ENCODE measurements at regions not wholly inside any gene's neighbourhood (a gene's known extent, or its start where the extent isn't known, plus 50 kb on each side); places are given as distances from the start of the nearest gene placed in this dataset.
"Not testable (repeated sequence)": the region's sequence is repeated elsewhere in the genome, so short reads cannot be mapped to it uniquely, and the experiment has no call there.

DNA sequence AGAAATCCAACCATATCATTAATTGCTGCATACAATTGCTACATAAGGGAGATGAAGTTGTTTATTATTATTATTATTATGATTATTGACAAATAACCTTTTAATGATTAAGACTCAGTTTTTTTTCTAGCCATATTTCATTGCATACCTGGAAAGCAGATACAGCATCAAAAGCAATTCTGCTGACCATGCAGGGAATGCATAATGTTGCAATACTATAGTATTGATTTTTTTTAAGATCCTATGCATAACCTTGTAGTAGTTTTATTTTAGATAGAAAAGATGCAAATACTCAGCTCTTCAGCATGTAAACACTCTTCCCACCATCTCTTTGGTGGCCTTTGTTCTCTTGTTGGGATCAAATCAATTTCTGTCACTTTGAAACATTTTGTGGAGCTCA lies 300.9 kb upstream of the MAP3K7 start:
- Histone ChIP-seq H3K27ac (ENCODE audit: low read depth in 1 of 2, low read length in 2 of 2) (no peak overlapping the region), H3K9me3 (ENCODE audit: control insufficient read depth in 4 of 4, low read length in 3 of 4) (peaks cover 0 to 4% (median 1%) of the 10 kb centered on the region in 4 donors), H3K27me3 (ENCODE audit: control insufficient read depth in 4 of 4, insufficient read depth in 4 of 4, low read length in 3 of 4) (no peaks in the 10 kb centered on the region), H3K4me1 (ENCODE audit: control insufficient read depth in 4 of 4, insufficient read depth in 4 of 4, low read length in 3 of 4) (no peaks in the 10 kb centered on the region), H3K4me3 (ENCODE audit: low read depth in 1 of 3, low read length in 3 of 3) (no peak overlapping the region), H3K9ac (ENCODE audit: low read depth in 1 of 2, low read length in 2 of 2) (no peak overlapping the region), H3K36me3 (ENCODE audit: control insufficient read depth in 4 of 4, insufficient read depth in 3 of 4, low read depth in 1 of 4, low read length in 3 of 4) (no peaks in the 10 kb centered on the region)
- no peak for TF ChIP-seq TAF1 (conservative IDR thresholded peaks at IDR 0.05)
- TF ChIP-seq, protein P1, sequence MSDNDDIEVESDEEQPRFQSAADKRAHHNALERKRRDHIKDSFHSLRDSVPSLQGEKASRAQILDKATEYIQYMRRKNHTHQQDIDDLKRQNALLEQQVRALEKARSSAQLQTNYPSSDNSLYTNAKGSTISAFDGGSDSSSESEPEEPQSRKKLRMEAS (IDR thresholded peaks at IDR 0.05): no peak
- no peak for TF ChIP-seq NR2F2 (IDR thresholded peaks at IDR 0.05)
- TF ChIP-seq, protein P2, sequence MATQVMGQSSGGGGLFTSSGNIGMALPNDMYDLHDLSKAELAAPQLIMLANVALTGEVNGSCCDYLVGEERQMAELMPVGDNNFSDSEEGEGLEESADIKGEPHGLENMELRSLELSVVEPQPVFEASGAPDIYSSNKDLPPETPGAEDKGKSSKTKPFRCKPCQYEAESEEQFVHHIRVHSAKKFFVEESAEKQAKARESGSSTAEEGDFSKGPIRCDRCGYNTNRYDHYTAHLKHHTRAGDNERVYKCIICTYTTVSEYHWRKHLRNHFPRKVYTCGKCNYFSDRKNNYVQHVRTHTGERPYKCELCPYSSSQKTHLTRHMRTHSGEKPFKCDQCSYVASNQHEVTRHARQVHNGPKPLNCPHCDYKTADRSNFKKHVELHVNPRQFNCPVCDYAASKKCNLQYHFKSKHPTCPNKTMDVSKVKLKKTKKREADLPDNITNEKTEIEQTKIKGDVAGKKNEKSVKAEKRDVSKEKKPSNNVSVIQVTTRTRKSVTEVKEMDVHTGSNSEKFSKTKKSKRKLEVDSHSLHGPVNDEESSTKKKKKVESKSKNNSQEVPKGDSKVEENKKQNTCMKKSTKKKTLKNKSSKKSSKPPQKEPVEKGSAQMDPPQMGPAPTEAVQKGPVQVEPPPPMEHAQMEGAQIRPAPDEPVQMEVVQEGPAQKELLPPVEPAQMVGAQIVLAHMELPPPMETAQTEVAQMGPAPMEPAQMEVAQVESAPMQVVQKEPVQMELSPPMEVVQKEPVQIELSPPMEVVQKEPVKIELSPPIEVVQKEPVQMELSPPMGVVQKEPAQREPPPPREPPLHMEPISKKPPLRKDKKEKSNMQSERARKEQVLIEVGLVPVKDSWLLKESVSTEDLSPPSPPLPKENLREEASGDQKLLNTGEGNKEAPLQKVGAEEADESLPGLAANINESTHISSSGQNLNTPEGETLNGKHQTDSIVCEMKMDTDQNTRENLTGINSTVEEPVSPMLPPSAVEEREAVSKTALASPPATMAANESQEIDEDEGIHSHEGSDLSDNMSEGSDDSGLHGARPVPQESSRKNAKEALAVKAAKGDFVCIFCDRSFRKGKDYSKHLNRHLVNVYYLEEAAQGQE (IDR thresholded peaks at IDR 0.05): no peak
- no peak for TF ChIP-seq HNF4A (conservative IDR thresholded peaks at IDR 0.05)
- TF ChIP-seq JUND (IDR thresholded peaks at IDR 0.05): no peak
- DNase-seq (ENCODE audit: low spot score): no peak

DNA sequence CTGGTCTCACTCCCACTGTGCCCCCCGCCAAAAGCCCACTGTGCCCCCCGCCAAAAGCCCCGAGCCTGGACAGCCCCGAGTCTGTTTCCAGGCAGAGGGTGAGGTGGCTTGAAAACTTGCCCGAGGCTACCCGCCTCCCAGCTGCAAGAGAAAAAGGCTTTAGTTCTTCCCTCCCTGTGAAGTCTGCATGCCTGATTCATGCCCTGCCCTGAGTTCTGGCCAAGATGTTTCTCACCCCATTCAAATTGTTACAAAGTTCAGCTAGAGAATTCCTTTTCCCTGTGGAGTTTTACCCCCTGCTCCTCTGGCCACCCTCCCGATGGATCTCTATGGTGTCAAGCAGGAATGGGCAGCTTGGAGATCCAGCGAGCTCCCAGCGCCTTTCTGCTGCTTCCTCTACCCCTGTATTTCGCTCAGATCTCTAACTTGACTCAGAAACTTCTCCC lies 298.8 kb upstream of the MAP3K7 start:
- DNase-seq (ENCODE audit: low spot score): no peak
- Histone ChIP-seq H3K9ac (ENCODE audit: low read depth in 1 of 2, low read length in 2 of 2) (no peak overlapping the region), H3K9me3 (ENCODE audit: control insufficient read depth in 4 of 4, low read length in 3 of 4) (peaks cover 0 to 5% (median 2%) of the 10 kb centered on the region in 4 donors), H3K4me1 (ENCODE audit: control insufficient read depth in 4 of 4, insufficient read depth in 4 of 4, low read length in 3 of 4) (no peaks in the 10 kb centered on the region), H3K36me3 (ENCODE audit: control insufficient read depth in 4 of 4, insufficient read depth in 3 of 4, low read depth in 1 of 4, low read length in 3 of 4) (no peaks in the 10 kb centered on the region), H3K27me3 (ENCODE audit: control insufficient read depth in 4 of 4, insufficient read depth in 4 of 4, low read length in 3 of 4) (no peaks in the 10 kb centered on the region), H3K4me3 (ENCODE audit: low read depth in 1 of 3, low read length in 3 of 3) (no peak overlapping the region), H3K27ac (ENCODE audit: low read depth in 1 of 2, low read length in 2 of 2) (no peak overlapping the region)
- TF ChIP-seq EGR1 (IDR thresholded peaks at IDR 0.05; ENCODE audit: low read depth in 2 of 2) (no peak), JUND (IDR thresholded peaks at IDR 0.05) (no peak)
- 83% methylated on average over 10 of the region's 10 CpGs for WGBS

DNA sequence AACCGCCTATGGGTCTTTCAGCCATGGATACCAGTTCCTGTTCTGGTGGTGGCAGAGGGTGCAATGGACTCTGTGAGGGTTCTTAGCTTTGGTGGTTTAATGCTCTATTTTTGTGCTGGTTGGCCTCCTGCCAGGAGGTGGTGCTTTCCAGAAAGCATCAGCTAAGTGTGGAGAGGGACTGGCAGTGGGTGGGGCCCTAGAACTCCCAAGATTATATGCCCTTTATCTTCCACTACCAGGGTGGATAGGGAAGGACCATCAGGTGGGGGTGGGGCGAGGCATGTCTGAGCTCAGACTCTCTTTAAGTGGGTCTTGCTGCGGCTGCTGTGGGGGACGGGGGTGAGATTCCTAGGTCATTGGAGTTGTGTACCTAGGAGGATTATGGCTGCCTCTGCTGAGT lies 298.3 kb upstream of the MAP3K7 start:
- 76% methylated on average over 4 of the region's 4 CpGs for WGBS
- H3K27ac ChIP-seq (ENCODE audit: low read depth in 1 of 2, low read length in 2 of 2); DNase-seq (ENCODE audit: low spot score); H3K4me1 ChIP-seq (ENCODE audit: control insufficient read depth in 4 of 4, insufficient read depth in 4 of 4, low read length in 3 of 4); H3K27me3 ChIP-seq (ENCODE audit: control insufficient read depth in 4 of 4, insufficient read depth in 4 of 4, low read length in 3 of 4); H3K4me3 ChIP-seq (ENCODE audit: low read depth in 1 of 3, low read length in 3 of 3); H3K36me3 ChIP-seq (ENCODE audit: control insufficient read depth in 4 of 4, insufficient read depth in 3 of 4, low read depth in 1 of 4, low read length in 3 of 4); H3K9ac ChIP-seq (ENCODE audit: low read depth in 1 of 2, low read length in 2 of 2); H3K9me3 ChIP-seq (ENCODE audit: control insufficient read depth in 4 of 4, low read length in 3 of 4): not testable (repeated sequence)

DNA sequence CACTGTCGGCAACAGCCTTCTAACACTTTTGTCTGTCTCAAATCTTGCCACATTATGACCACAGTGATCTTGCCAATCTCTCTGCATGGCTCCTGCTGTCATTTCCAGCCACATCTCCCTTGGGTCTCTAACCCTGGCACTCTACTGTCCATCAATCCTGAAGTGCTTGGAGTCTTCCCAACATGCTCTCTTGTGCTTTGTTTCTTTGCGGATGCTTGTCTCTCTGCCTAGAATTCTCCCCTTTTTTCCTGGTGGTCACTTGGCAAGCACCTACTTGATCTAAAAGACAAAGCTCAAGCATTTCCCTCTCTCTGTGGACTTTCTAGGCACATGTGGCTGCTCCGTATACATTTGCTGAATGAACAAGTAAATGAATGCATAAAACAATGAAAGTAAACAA lies 290.7 kb upstream of the MAP3K7 start:
- Histone ChIP-seq H3K9ac (ENCODE audit: low read depth in 1 of 2, low read length in 2 of 2) (no peak overlapping the region), H3K4me3 (ENCODE audit: low read depth in 1 of 3, low read length in 3 of 3) (no peak overlapping the region), H3K4me1 (ENCODE audit: control insufficient read depth in 4 of 4, insufficient read depth in 4 of 4, low read length in 3 of 4) (no peaks in the 10 kb centered on the region), H3K27ac (ENCODE audit: low read depth in 1 of 2, low read length in 2 of 2) (no peak overlapping the region), H3K9me3 (ENCODE audit: control insufficient read depth in 4 of 4, low read length in 3 of 4) (peaks cover 0 to 5% (median 1%) of the 10 kb centered on the region in 4 donors), H3K36me3 (ENCODE audit: control insufficient read depth in 4 of 4, insufficient read depth in 3 of 4, low read depth in 1 of 4, low read length in 3 of 4) (no peaks in the 10 kb centered on the region), H3K27me3 (ENCODE audit: control insufficient read depth in 4 of 4, insufficient read depth in 4 of 4, low read length in 3 of 4) (no peaks in the 10 kb centered on the region)
- 84% methylated on average over 3 of the region's 3 CpGs for WGBS
- no peak for DNase-seq (ENCODE audit: low spot score)
- TF ChIP-seq, protein P1 (IDR thresholded peaks at IDR 0.05): no peak

All from liver (tissue), 7 donors.